HepG2 (cell line): ENCODE measurements at regions not wholly inside any gene's neighbourhood (a gene's known extent, or its start where the extent isn't known, plus 50 kb on each side); places are given as distances from the start of the nearest gene placed in this dataset.

Experiments
- CREB1 ChIP-seq, 2 experiments: fragments of 450-650 bp in 1 of 2; IDR thresholded peaks; 2 replicates each; pipeline ENCODE4 v1.6.1; 2016 to 2017; ENCODE audit warnings: control low read depth in 1 of 2, mild to moderate bottlenecking in 1 of 2, missing compliant biosample characterization in 1 of 2, missing genetic modification characterization in 1 of 2
- POGZ ChIP-seq: sonication (generic); formaldehyde crosslinking; IDR thresholded peaks from 2 replicates; pipeline ENCODE4 v1.4.0; 2020; ENCODE audit warnings: mild to moderate bottlenecking, missing genetic modification reagents
- STAG1 ChIP-seq: sonication (generic); formaldehyde crosslinking; IDR thresholded peaks from 2 replicates; pipeline ENCODE4 v1.4.0; 2020; ENCODE audit warnings: missing genetic modification reagents
- TAF15 ChIP-seq: fragments of 200-400 bp; formaldehyde crosslinking; IDR thresholded peaks from one replicate; pipeline ENCODE4 v1.6.1; 2018; ENCODE audit warnings: mild to moderate bottlenecking, low read depth, low read length; ENCODE audit not compliant: poor library complexity, severe bottlenecking
- ZBTB42 ChIP-seq: sonication (generic); formaldehyde crosslinking; IDR thresholded peaks from 2 replicates; pipeline ENCODE4 v1.5.0; 2020; ENCODE audit warnings: mild to moderate bottlenecking, missing genetic modification reagents
- ZSCAN30 ChIP-seq: sonication (generic); formaldehyde crosslinking; IDR thresholded peaks from 2 replicates; pipeline ENCODE4 v1.5.0; 2020; ENCODE audit warnings: mild to moderate bottlenecking, missing genetic modification reagents
- TF ChIP-seq, protein P1 (sequence below): sonication (generic); formaldehyde crosslinking; IDR thresholded peaks from 2 replicates; pipeline ENCODE4 v1.8.1; 2023; ENCODE audit warnings: mild to moderate bottlenecking, missing genetic modification reagents
- TF ChIP-seq, protein P2 (sequence below): sonication (generic); formaldehyde crosslinking; IDR thresholded peaks from 2 replicates; pipeline ENCODE4 v1.5.0; 2020; ENCODE audit warnings: mild to moderate bottlenecking, missing genetic modification reagents, moderate library complexity
- TF ChIP-seq, protein P3 (sequence below): sonication (generic); formaldehyde crosslinking; IDR thresholded peaks from 2 replicates; pipeline ENCODE4 v1.5.0; 2020; ENCODE audit warnings: missing genetic modification reagents

DNA sequence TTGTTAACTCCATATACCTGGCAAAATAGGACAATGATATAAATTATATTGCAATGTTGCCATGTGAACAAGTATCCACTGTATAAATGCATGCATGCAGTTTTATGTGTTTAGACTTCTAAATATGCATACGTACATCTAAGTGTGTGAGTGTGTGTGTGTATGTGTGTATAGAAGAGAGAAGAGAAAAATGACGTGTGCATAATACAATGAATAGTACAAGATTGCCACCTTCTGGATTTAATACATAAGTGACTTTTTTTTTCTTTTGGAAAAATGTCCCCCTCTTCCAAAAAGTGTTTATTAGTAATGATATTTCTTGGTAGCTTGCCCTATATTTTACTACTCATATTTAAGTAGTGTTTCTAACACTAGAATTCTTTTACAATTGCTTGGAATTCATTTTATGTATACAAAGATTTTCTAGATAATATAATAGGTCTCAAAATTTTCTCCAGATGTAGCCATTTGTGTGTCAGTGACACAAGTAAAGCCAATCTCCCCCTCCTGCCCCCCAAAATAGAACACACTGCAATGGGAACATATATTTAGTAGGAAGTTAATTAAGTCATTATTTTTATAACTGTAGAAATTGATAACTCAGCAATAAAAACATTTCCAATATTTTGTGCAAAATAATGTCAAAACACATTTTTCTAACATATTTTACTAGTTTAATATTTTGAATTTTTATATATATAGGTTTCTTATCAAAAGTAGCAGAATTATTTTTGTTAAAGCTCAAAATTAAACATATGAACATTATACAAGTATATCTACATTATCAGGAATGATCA, 783.3 kb upstream of the ATXN8OS start (continued):
- TF ChIP-seq, protein P1, sequence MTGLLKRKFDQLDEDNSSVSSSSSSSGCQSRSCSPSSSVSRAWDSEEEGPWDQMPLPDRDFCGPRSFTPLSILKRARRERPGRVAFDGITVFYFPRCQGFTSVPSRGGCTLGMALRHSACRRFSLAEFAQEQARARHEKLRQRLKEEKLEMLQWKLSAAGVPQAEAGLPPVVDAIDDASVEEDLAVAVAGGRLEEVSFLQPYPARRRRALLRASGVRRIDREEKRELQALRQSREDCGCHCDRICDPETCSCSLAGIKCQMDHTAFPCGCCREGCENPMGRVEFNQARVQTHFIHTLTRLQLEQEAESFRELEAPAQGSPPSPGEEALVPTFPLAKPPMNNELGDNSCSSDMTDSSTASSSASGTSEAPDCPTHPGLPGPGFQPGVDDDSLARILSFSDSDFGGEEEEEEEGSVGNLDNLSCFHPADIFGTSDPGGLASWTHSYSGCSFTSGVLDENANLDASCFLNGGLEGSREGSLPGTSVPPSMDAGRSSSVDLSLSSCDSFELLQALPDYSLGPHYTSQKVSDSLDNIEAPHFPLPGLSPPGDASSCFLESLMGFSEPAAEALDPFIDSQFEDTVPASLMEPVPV, result no peak
- TF ChIP-seq ZSCAN30 (CRISPR knock-in tag) (no peak), CREB1 (IDR thresholded peaks at IDR 0.05) (0 out of 2 replicates have a peak, but pooled peaks have one; percentile 18), CREB1 (CRISPR knock-in tag; IDR thresholded peaks at IDR 0.05) (no peak), STAG1 (CRISPR knock-in tag) (peak; percentile 56), ZBTB42 (no peak), TAF15 (no peak), POGZ (CRISPR knock-in tag) (no peak)
- TF ChIP-seq, protein P2, sequence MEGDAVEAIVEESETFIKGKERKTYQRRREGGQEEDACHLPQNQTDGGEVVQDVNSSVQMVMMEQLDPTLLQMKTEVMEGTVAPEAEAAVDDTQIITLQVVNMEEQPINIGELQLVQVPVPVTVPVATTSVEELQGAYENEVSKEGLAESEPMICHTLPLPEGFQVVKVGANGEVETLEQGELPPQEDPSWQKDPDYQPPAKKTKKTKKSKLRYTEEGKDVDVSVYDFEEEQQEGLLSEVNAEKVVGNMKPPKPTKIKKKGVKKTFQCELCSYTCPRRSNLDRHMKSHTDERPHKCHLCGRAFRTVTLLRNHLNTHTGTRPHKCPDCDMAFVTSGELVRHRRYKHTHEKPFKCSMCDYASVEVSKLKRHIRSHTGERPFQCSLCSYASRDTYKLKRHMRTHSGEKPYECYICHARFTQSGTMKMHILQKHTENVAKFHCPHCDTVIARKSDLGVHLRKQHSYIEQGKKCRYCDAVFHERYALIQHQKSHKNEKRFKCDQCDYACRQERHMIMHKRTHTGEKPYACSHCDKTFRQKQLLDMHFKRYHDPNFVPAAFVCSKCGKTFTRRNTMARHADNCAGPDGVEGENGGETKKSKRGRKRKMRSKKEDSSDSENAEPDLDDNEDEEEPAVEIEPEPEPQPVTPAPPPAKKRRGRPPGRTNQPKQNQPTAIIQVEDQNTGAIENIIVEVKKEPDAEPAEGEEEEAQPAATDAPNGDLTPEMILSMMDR (CRISPR knock-in tag), result peak; percentile 26
- TF ChIP-seq, protein P3, sequence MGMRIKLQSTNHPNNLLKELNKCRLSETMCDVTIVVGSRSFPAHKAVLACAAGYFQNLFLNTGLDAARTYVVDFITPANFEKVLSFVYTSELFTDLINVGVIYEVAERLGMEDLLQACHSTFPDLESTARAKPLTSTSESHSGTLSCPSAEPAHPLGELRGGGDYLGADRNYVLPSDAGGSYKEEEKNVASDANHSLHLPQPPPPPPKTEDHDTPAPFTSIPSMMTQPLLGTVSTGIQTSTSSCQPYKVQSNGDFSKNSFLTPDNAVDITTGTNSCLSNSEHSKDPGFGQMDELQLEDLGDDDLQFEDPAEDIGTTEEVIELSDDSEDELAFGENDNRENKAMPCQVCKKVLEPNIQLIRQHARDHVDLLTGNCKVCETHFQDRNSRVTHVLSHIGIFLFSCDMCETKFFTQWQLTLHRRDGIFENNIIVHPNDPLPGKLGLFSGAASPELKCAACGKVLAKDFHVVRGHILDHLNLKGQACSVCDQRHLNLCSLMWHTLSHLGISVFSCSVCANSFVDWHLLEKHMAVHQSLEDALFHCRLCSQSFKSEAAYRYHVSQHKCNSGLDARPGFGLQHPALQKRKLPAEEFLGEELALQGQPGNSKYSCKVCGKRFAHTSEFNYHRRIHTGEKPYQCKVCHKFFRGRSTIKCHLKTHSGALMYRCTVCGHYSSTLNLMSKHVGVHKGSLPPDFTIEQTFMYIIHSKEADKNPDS (CRISPR knock-in tag), result no peak
